Adipocyte (in vitro differentiated cells): ENCODE measurements at regions not wholly inside any gene's neighbourhood (a gene's known extent, or its start where the extent isn't known, plus 50 kb on each side); places are given as distances from the start of the nearest gene placed in this dataset.

Source experiments
- DNase-seq: peaks from one replicate; pipeline ENCODE4 v3.0.0-alpha.2; 2015; ENCODE audit warnings: low read depth
- H3K27me3 ChIP-seq: replicated peaks from 2 replicates; pipeline ENCODE4 v1.7.0; 2013; ENCODE audit warnings: mild to moderate bottlenecking, low read length, moderate library complexity; ENCODE audit not compliant: control insufficient read depth, insufficient read depth
- H3K36me3 ChIP-seq: 2 replicates; pipeline ENCODE4 v1.7.0; 2013; ENCODE audit warnings: low read length, mild to moderate bottlenecking, moderate library complexity; ENCODE audit not compliant: control insufficient read depth, insufficient read depth, severe bottlenecking
- H3K4me1 ChIP-seq: 2 replicates; pipeline ENCODE4 v1.7.0; 2013; ENCODE audit warnings: mild to moderate bottlenecking, low read length, moderate library complexity; ENCODE audit not compliant: control insufficient read depth, insufficient read depth
- H3K4me3 ChIP-seq: 2 replicates; pipeline ENCODE4 v1.7.0; 2013; ENCODE audit warnings: mild to moderate bottlenecking, low read length, moderate library complexity
- H3K9ac ChIP-seq: 2 replicates; pipeline ENCODE4 v1.7.0; 2013; ENCODE audit warnings: mild to moderate bottlenecking, low read length, moderate library complexity
- H3K9me3 ChIP-seq: 2 replicates; pipeline ENCODE4 v1.7.0; 2013; ENCODE audit warnings: mild to moderate bottlenecking, low read length, moderate library complexity; ENCODE audit not compliant: control insufficient read depth

DNA sequence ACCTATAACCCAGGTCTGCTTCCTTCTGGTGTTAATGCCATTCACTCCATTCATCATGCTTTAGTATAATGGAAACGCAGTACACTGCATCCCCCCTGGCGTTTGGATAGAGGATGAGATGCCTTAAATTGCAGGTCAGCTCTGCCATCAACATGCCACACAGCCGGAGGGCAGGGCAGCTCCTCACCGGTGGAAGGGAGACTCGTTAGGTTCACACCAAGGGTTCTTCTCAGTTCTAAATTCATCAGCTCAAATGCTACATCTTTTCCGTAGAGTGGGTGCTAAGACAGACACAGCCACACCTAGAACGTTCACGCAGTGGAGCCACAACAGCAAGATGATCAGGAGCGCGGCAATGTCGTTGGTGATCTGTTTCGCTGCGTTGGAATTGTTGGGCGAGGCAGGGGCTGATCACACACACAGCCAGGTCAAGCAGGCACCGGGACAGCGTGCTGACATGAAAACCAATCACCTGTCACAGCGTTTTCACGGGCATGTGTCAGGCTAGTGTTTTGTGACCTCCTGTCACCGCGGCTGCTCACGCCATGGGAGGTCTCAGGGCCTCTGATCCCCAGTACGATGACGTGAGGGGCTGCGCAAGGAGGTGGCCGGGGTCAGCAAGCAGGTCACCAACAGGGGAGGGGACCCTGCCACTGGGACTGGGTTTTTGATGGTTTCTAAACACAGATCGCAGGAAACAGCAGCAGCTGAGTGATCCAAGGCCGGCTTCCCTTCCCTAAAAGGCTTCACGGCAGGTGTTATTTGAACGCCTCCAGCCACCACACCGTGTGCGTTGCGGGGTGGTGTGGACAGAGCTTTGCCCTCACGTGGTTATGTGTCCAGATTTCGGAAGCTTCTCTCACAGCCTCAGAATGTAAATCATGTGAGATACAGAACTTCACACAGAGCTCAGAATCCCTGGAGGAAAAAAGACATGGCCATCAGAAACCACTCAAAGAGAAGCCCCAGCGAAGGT, 94.3 kb upstream of the IRS2 start:
- Histone ChIP-seq H3K9ac (no peak overlapping the region), H3K4me3 (no peak overlapping the region), H3K4me1 (peaks cover 15% of the 10 kb centered on the region), H3K36me3 (no peaks in the 10 kb centered on the region), H3K27me3 (peaks cover 7% of the 10 kb centered on the region), H3K9me3 (no peaks in the 10 kb centered on the region)
- no peak for DNase-seq

DNA sequence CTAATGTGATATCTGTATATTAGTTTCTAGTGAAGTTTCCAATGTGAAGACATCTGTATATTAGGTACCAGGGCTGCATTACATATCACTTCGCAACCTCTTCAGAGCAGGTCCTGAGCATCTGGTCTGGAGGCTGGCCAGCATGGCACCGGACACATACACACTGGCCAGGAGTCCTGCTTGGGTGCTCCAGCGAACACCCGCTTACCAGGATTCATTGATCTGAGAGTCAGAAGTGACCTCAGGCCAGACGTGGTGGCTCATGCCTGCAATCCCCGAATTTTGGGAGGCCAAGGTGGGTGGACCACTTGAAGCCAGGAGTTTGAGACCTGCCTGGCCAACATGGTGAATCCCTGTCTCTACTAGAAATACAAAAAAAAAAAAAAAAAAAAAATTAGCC, 93.0 kb upstream of the IRS2 start:
- peaks cover 28% of the 10 kb centered on the region for H3K4me1 ChIP-seq
- H3K4me3 ChIP-seq, result no peak overlapping the region
- no peak overlapping the region for H3K9ac ChIP-seq
- peaks cover 7% of the 10 kb centered on the region for H3K27me3 ChIP-seq
- DNase-seq, result no peak
- H3K36me3 ChIP-seq, result no peaks in the 10 kb centered on the region
- H3K9me3 ChIP-seq, result no peaks in the 10 kb centered on the region

DNA sequence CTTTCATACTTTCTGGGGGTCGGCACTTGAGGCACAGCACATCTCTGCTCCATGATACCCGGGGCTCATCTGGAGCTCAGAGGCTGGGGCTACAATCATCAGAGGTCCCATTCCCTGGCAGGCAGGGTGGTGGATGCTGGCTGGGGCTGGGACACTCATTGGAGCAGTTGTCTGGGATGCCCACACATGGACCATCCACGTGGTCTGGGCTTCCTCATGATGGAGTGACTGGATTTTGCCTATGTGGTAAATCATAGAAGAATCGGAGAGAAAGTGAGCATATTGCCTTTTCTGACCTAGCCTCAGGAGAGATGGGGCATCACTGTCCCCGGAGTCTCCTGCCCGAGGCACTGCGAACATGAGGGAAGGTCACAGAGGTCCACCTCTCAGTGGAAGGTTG, 91.4 kb upstream of the IRS2 start:
- H3K4me1 ChIP-seq, result peaks cover 41% of the 10 kb centered on the region
- H3K4me3 ChIP-seq, result no peak overlapping the region

GRCh38 chr13:109875746-109876145, 89.4 kb upstream of the IRS2 start:
- Histone ChIP-seq H3K4me3 (peak overlapping the region; percentile 60), H3K27me3 (peaks cover 2% of the 10 kb centered on the region)

More for the DNA sequence above, 91.4 kb upstream of the IRS2 start:
- H3K9me3 ChIP-seq, result no peaks in the 10 kb centered on the region
- peaks cover 7% of the 10 kb centered on the region for H3K27me3 ChIP-seq
- no peaks in the 10 kb centered on the region for H3K36me3 ChIP-seq
- no peak overlapping the region for H3K9ac ChIP-seq
- DNase-seq, result no peak

GRCh38 chr13:109874484-109875454, 88.4 kb upstream of the IRS2 start:
- Histone ChIP-seq H3K4me3 (peak overlapping the region; percentile 60), H3K4me1 (peaks cover 49% of the 10 kb centered on the region), H3K36me3 (no peaks in the 10 kb centered on the region), H3K27me3 (no peaks in the 10 kb centered on the region), H3K9ac (peak overlapping the region; percentile 74), H3K9me3 (no peaks in the 10 kb centered on the region)
- peak; percentile 82 for DNase-seq

More at GRCh38 chr13:109875746-109876145, 89.4 kb upstream of the IRS2 start:
- H3K4me1 ChIP-seq, result peaks cover 41% of the 10 kb centered on the region
- no peaks in the 10 kb centered on the region for H3K9me3 ChIP-seq
- H3K9ac ChIP-seq, result peak overlapping the region; percentile 74
- no peak for DNase-seq
- H3K36me3 ChIP-seq, result no peaks in the 10 kb centered on the region

DNA sequence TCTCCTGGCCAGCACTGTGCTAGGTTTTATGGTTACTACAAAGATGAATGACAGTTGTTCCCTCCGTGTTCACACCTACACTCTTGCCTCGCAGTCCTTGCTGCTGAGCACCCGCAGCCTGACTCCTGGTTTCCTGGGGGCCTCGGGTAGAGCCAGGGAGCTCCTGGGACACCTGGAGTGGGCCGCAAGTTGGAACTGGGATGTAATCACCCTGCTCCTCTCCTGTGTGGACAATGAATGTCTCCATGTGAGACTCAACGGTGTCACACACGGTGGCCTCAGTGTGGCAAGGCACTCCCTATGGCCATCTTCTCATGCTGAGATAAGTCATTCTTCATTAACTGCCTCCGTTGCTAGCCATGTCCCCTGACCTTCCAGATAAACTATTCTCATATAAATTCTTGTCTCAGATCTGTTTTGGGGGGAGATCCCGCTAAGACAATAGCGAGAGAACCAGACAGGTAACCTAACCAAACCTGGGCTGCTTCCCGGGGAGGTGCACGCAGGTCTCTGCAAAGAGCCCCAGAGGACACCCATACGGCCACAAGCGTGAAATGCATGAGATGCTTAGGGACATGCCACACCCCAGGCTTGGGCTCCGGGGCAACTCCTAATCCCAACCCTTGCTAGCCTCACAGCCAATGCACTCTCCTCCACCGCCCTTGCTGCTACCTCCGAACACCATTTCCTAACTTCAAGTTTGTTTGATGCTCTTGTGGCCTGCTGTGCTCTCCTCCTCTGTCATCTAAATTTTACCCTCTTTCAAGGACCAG, 87.2 kb upstream of the IRS2 start:
- peaks cover 56% of the 10 kb centered on the region for H3K4me1 ChIP-seq
- no peak for DNase-seq
- no peaks in the 10 kb centered on the region for H3K36me3 ChIP-seq
- no peaks in the 10 kb centered on the region for H3K27me3 ChIP-seq
- H3K4me3 ChIP-seq, result no peak overlapping the region
- peak overlapping the region; percentile 74 for H3K9ac ChIP-seq
- H3K9me3 ChIP-seq, result no peaks in the 10 kb centered on the region

DNA sequence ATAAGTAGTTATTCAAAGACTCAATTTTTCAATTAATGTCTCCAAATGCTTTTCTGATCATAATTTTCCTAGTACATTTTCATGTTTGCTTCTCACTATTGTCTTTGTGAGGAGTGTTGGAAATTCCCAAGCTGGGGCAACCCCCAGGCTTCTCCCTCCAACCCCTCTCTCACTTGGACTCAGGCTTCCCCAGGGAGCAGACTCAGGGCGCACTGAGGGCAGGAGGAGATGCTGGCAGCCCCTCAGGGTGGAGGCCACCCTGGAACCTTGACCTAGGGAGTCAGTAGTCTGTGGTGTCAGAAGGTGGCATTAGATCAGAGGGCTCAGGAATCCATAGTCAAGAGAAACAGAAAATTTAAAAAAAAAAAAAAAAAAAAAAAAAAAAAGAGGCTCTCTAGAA, 86.5 kb upstream of the IRS2 start:
- no peak overlapping the region for H3K4me3 ChIP-seq
- H3K4me1 ChIP-seq, result peaks cover 57% of the 10 kb centered on the region
- H3K36me3 ChIP-seq, result no peaks in the 10 kb centered on the region
- H3K27me3 ChIP-seq, result no peaks in the 10 kb centered on the region
- H3K9me3 ChIP-seq, result no peaks in the 10 kb centered on the region
- H3K9ac ChIP-seq, result no peak overlapping the region
- no peak for DNase-seq

GRCh38 chr13:109870696-109871370, 84.5 kb upstream of the IRS2 start:
- Histone ChIP-seq H3K4me3 (no peak overlapping the region), H3K27me3 (no peaks in the 10 kb centered on the region), H3K9ac (no peak overlapping the region), H3K9me3 (no peaks in the 10 kb centered on the region), H3K36me3 (no peaks in the 10 kb centered on the region), H3K4me1 (peaks cover 48% of the 10 kb centered on the region)
- no peak for DNase-seq

- DNase-seq, result no peak
These were observed 83.9 kb upstream of the IRS2 start for GRCh38 chr13:109870274-109870673.

More at GRCh38 chr13:109870274-109870673, 83.9 kb upstream of the IRS2 start:
- H3K4me3 ChIP-seq, result peak overlapping the region; percentile 78
- H3K27me3 ChIP-seq, result no peaks in the 10 kb centered on the region
- no peaks in the 10 kb centered on the region for H3K9me3 ChIP-seq
- peak overlapping the region; percentile 73 for H3K9ac ChIP-seq
- no peaks in the 10 kb centered on the region for H3K36me3 ChIP-seq
- peaks cover 43% of the 10 kb centered on the region for H3K4me1 ChIP-seq
